ENCODE measurements at regions not wholly inside any gene's neighbourhood (a gene's known extent, or its start where the extent isn't known, plus 50 kb on each side); places are given as distances from the start of the nearest gene placed in this dataset.
"Not testable (repeated sequence)": the region's sequence is repeated elsewhere in the genome, so short reads cannot be mapped to it uniquely, and the experiment has no call there.

- in situ Hi-C loops (cut with HindIII; ENCODE audit: low pct_ligation_motif_present, low sequenced_read_pairs) = no loop called here
- no peaks in the 10 kb centered on the region for H3K36me3 ChIP-seq (replicated peaks)
- no peak for DNase-seq
- H3K27ac ChIP-seq = no peak overlapping the region
- TF ChIP-seq CTCF (IDR thresholded peaks at IDR 0.05; ENCODE audit: low read depth, low read length, missing control alignments) = no peak
- no peaks in the 10 kb centered on the region for H3K27me3 ChIP-seq (replicated peaks)
- no peak overlapping the region for H3K4me3 ChIP-seq (ENCODE audit: low read depth, low read length)
Observed at GRCh38 chr3:40754994-40755393, 230.2 kb downstream of the ZNF621 start.

DNA sequence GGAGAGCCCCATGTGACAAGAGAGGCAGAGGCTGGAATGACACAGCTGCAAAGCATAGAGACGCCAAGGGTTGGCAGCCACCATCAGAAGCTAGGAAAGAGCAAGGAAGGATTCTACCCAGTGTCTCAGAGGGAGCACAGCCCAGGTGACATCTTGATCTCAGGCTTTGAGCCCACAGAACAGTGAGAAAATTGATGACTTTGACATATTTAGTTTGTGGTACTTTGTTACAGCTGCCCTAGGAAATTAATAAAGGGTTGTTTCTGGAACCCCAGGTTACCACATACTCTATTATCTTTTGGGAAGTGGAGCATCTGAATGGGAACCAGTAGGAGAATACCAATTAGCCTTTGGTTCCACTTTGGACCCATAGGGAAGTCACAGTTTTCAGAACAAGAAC lies 231.7 kb downstream of the ZNF621 start:
- no peaks in the 10 kb centered on the region for H3K27me3 ChIP-seq (replicated peaks)
- DNase-seq = no peak
- no peaks in the 10 kb centered on the region for H3K36me3 ChIP-seq (replicated peaks)
- in situ Hi-C loops (cut with HindIII; ENCODE audit: low pct_ligation_motif_present, low sequenced_read_pairs) = no loop called here
- no peak for TF ChIP-seq CTCF (IDR thresholded peaks at IDR 0.05; ENCODE audit: low read depth, low read length, missing control alignments)
- no peak overlapping the region for H3K27ac ChIP-seq
- no peak overlapping the region for H3K4me3 ChIP-seq (ENCODE audit: low read depth, low read length)

DNA sequence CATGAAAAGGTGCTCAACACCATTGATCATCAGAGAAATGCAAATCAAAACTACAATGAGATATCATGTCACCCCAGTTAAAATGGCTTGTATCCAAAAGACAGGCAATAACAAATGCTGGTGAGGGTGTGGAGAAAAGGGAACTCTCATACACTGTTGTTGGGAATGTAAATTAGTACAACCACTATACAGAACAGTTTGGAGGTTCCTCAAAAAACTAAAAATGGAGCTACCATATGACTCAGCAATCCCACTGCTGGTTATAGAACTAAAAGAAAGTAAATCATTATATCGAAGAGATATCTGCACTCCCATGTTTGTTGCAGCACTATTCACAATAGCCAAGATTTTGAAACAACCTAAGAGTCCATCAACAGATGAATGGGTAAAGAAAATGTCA lies 238.0 kb downstream of the ZNF621 start:
- in situ Hi-C loops (cut with HindIII; ENCODE audit: low pct_ligation_motif_present, low sequenced_read_pairs); H3K4me3 ChIP-seq (ENCODE audit: low read depth, low read length); H3K27me3 ChIP-seq (replicated peaks); H3K36me3 ChIP-seq (replicated peaks); H3K27ac ChIP-seq; DNase-seq: not testable (repeated sequence)

GRCh38 chr3:40763807-40764206 lies 239.0 kb downstream of the ZNF621 start:
- in situ Hi-C loops (cut with HindIII; ENCODE audit: low pct_ligation_motif_present, low sequenced_read_pairs) = no loop called here
- Histone ChIP-seq H3K27me3 (replicated peaks) (no peaks in the 10 kb centered on the region), H3K4me3 (ENCODE audit: low read depth, low read length) (no peak overlapping the region), H3K36me3 (replicated peaks) (no peaks in the 10 kb centered on the region), H3K27ac (no peak overlapping the region)
- TF ChIP-seq CTCF (IDR thresholded peaks at IDR 0.05; ENCODE audit: low read depth, low read length, missing control alignments) = no peak
- DNase-seq = no peak

GRCh38 chr3:40764747-40765146 lies 240.0 kb downstream of the ZNF621 start:
- H3K36me3 ChIP-seq (replicated peaks) = no peaks in the 10 kb centered on the region

GRCh38 chr3:40765884-40766283 lies 241.1 kb downstream of the ZNF621 start:
- TF ChIP-seq CTCF (IDR thresholded peaks at IDR 0.05; ENCODE audit: low read depth, low read length, missing control alignments) = no peak
- no peak overlapping the region for H3K4me3 ChIP-seq (ENCODE audit: low read depth, low read length)
- H3K27ac ChIP-seq = no peak overlapping the region
- no peaks in the 10 kb centered on the region for H3K27me3 ChIP-seq (replicated peaks)
- H3K36me3 ChIP-seq (replicated peaks) = no peaks in the 10 kb centered on the region
- in situ Hi-C loops (cut with HindIII; ENCODE audit: low pct_ligation_motif_present, low sequenced_read_pairs) = no loop called here
- DNase-seq = no peak

More at GRCh38 chr3:40764747-40765146, 240.0 kb downstream of the ZNF621 start:
- H3K27me3 ChIP-seq (replicated peaks) = no peaks in the 10 kb centered on the region
- no peak for DNase-seq
- in situ Hi-C loops (cut with HindIII; ENCODE audit: low pct_ligation_motif_present, low sequenced_read_pairs) = no loop called here
- no peak overlapping the region for H3K4me3 ChIP-seq (ENCODE audit: low read depth, low read length)
- no peak for TF ChIP-seq CTCF (IDR thresholded peaks at IDR 0.05; ENCODE audit: low read depth, low read length, missing control alignments)
- no peak overlapping the region for H3K27ac ChIP-seq
